DMS53 treated with DMSO at 0.1 percent for 48 hours (cell line): ENCODE measurements at regions not wholly inside any gene's neighbourhood (a gene's known extent, or its start where the extent isn't known, plus 50 kb on each side); places are given as distances from the start of the nearest gene placed in this dataset.
A peak's percentile ranks its signal among the peaks of the same experiment; 100 is the strongest.
"Not testable (repeated sequence)": the region's sequence is repeated elsewhere in the genome, so short reads cannot be mapped to it uniquely, and the experiment has no call there.

Experiments used
- DNase-seq: peaks from one replicate; lab custom pipeline; 2025; ENCODE audit not compliant: unreplicated experiment; lab: John Stamatoyannopoulos, UW

GRCh38 chr2:185374878-185375277 lies 363.7 kb upstream of the FSIP2 start:
- no peak for DNase-seq

- no peak for DNase-seq
Observed at GRCh38 chr2:185375731-185376130, 362.9 kb upstream of the FSIP2 start.

- DNase-seq: no peak
Observed at GRCh38 chr2:185381631-185382030, 357.0 kb upstream of the FSIP2 start.

- peak; percentile 25 for DNase-seq
Observed at GRCh38 chr2:185384822-185385560, 353.6 kb upstream of the FSIP2 start.

- no peak for DNase-seq
Observed at GRCh38 chr2:185388226-185388625, 350.4 kb upstream of the FSIP2 start.

- no peak for DNase-seq
Observed at GRCh38 chr2:185391543-185391942, 347.1 kb upstream of the FSIP2 start.

- no peak for DNase-seq
Observed at GRCh38 chr2:185393091-185393490, 345.5 kb upstream of the FSIP2 start.

GRCh38 chr2:185402474-185402873 lies 336.1 kb upstream of the FSIP2 start:
- no peak for DNase-seq

GRCh38 chr2:185404578-185404977 lies 334.0 kb upstream of the FSIP2 start:
- no peak for DNase-seq

- DNase-seq: peak; percentile 27
Observed at GRCh38 chr2:185417111-185417510, 321.5 kb upstream of the FSIP2 start.

GRCh38 chr2:185417688-185418087 lies 320.9 kb upstream of the FSIP2 start:
- DNase-seq: no peak

GRCh38 chr2:185424958-185425629 lies 313.5 kb upstream of the FSIP2 start:
- DNase-seq: not testable (repeated sequence)

GRCh38 chr2:185428000-185428399 lies 310.6 kb upstream of the FSIP2 start:
- no peak for DNase-seq

GRCh38 chr2:185433824-185434223 lies 304.8 kb upstream of the FSIP2 start:
- DNase-seq: no peak

GRCh38 chr2:185436787-185437372 lies 301.7 kb upstream of the FSIP2 start:
- DNase-seq: no peak

- no peak for DNase-seq
Observed at GRCh38 chr2:185441486-185442005, 297.1 kb upstream of the FSIP2 start.

- DNase-seq: no peak
Observed at GRCh38 chr2:185456517-185456916, 282.1 kb upstream of the FSIP2 start.

- DNase-seq: no peak
Observed at GRCh38 chr2:185463481-185463880, 275.1 kb upstream of the FSIP2 start.

GRCh38 chr2:185466915-185467314 lies 271.7 kb upstream of the FSIP2 start:
- DNase-seq: no peak

- DNase-seq: no peak
Observed at GRCh38 chr2:185471441-185471840, 267.2 kb upstream of the FSIP2 start.

- DNase-seq: no peak
Observed at GRCh38 chr2:185472574-185472973, 266.0 kb upstream of the FSIP2 start.

- DNase-seq: no peak
Observed at GRCh38 chr2:185473838-185474237, 264.8 kb upstream of the FSIP2 start.
